NCI-H2196 (cell line): ENCODE measurements at regions not wholly inside any gene's neighbourhood (a gene's known extent, or its start where the extent isn't known, plus 50 kb on each side); places are given as distances from the start of the nearest gene placed in this dataset.
A peak's percentile ranks its signal among the peaks of the same experiment; 100 is the strongest.

Experiments
- DNase-seq: peaks from one replicate; lab custom pipeline; 2025; ENCODE audit not compliant: unreplicated experiment; lab: John Stamatoyannopoulos, UW

GRCh38 chr2:173584676-173585458, 230.2 kb downstream of the CDCA7 start:
- no peak for DNase-seq

GRCh38 chr2:173588931-173589369, 234.3 kb downstream of the CDCA7 start:
- DNase-seq: no peak

GRCh38 chr2:173589604-173590275, 235.1 kb downstream of the CDCA7 start:
- peak; percentile 75 for DNase-seq

DNA sequence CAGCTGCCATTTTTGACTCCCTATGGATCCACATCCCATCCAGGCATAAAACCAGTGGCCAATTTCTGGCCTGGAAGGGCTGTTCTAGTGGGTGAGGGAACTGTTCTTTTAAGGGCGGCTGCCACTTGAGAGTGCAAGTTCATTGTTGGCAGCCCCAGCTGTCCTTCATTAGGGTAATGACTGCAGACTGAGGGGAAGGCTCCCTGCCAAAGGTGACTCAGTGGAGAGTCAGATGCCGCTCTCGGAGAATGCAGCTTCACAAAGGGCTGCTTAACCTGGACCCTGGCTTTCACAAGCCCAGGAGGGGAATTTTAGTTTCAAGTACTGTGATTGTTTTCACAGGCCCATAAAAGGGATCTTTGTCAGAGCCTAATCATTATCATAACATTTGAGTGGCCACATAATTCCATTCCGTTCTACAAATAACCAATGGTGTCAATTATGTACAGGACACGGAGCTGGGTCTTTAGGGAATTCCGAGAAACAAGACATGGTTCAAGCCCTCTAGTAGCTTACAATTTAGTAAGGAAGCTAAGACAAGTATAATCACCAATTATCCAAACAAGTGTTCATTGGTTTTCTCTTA, 235.7 kb downstream of the CDCA7 start:
- peak; percentile 94 for DNase-seq

DNA sequence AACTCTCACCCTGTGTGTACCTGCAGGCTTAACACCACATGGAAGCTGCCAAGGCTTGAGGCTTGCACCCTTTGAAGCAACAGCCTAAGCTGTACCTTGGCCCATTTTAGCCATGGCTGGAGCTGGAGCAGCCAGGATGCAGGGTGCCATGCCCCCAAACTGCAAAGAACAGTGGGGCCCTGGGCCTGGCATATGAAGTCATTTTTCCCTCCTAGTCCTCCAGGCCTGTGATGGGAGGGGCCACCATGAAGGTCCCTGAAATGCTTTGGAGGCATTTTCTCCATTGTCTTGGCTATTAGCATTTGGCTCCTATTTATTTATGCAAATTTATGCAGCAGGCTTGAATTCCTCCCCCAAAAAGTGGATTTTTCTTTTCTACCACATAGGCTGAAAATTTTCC, 238.4 kb downstream of the CDCA7 start:
- DNase-seq: no peak

GRCh38 chr2:173596244-173596643, 241.6 kb downstream of the CDCA7 start:
- no peak for DNase-seq

DNA sequence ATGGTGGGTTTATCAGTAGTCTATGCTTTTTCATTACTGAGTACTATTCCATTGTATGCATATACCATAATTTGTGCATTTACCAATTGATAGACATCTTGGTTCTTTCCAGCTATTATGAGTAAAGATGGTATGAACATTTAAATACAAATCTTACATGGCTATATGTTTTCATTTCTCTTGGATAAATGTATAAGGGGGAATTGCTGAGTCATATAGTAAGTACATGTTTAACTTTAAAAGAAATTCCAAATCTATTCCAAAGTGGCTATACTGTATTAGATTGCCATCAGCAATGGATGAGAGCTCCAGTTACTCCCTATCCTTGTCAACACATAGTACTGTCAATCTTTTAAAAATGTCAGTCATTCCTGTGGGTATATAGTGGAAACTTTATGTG, 243.9 kb downstream of the CDCA7 start:
- no peak for DNase-seq

- DNase-seq: no peak
These were observed 245.2 kb downstream of the CDCA7 start for GRCh38 chr2:173599821-173600359.

DNA sequence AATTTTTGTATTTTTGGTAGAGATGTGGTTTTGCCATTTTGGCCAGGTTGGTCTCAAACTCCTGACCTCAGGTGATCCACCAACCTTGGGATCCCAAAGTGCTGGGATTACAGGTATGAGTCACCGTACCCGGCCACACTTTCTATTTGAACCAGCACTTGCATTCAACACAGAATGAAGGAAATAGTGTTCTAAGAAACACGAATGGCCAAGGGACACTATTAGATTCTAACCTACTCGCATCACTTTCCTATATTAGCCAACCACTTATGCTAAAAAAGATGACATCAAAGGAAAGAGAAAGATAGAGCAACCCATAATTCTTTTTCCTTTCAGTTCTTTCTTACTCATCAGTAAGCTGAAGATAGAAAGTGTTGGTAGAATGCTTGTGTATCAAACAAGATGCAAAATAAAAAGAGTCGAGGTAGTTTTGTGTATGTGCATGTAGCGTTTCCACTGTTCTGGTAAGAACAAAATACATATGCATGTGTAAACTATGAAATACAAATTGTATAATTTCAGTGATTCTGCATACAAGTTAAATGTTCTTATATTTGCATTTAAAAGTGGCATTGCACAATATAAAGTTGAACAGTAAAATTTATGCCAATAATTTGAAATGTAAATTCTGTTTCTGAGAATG, 247.6 kb downstream of the CDCA7 start:
- DNase-seq: no peak

GRCh38 chr2:173605994-173606393, 251.3 kb downstream of the CDCA7 start:
- DNase-seq: no peak

DNA sequence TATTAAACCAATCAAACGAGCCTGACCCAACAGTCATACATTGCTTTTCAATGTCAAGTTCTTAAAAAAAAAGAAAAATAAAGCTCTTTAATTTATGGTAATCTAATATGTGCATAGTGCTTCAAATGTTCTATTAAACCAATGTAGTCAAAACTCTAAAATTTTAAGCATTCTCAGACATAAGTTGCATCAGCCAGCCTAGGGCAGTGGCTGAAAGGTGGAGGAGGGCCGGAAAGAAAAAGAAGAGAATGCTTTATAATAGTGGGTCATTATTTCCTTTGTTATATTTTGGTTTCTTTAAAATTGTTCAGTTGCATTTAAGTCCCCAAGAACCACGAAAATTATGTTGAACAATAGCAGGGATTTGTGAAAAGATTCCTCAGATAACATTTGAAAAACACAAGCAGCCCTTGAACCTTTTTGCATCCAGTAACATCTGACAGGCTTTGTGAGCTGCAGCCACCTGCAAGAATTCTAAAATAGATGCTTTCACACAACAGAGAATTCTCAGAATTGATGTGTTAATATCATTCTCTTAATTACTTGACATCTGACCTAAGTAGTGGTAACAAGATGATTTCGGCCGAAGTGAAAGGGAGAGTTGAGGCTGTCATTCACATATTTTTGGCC, 252.1 kb downstream of the CDCA7 start:
- DNase-seq: no peak

DNA sequence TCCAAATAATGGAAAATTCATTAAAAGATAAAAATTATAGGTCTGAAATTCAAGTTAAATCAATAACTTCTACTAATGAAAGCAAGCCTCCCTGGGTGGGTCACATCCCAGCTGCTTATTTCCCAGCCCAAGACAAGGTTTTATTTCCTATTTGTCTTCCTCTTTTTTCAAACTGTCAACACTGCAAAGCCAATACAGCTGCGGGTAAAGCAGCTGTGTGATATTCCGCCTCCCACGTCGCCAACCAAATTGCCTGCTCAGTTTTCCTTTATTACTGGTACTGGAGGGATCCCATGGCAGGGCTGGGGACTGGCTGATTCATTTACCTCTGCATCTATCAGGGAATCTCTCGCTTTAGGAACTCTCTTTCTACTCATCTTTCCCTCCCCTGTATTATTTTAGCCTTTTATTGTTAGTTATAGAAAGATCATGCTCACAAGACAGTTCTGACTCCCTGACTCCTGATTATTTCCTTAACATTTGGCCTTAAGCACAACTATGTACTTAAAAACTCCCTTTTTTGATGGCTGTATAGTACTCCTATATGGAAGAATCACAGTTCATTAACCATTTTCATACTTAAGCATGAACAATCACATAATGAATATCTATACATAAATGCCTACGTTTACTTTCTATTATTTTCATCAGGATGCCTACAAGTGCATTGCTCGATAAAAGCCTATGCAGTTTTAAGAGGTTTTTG, 253.1 kb downstream of the CDCA7 start:
- DNase-seq: no peak

DNA sequence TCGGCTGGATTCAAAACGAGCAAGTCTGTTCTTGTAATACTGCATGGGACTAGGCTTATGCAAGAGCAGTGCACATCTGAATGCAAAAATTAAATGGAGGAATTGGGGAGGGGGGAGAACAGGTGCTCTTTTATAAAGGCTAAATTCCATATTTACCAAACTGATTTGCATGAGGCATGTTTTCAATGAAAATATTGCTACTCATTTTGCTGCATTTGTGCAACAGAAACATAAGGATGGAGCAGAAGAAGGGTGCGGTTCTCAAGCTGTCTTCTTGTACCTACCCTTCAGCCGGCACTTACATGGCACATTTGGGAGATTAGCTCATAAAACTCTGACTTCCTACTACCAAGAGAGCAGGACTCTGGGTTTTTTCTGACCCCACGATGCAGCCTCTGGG, 256.4 kb downstream of the CDCA7 start:
- DNase-seq: no peak

- no peak for DNase-seq
These were observed 257.7 kb downstream of the CDCA7 start for GRCh38 chr2:173612354-173612753.

DNA sequence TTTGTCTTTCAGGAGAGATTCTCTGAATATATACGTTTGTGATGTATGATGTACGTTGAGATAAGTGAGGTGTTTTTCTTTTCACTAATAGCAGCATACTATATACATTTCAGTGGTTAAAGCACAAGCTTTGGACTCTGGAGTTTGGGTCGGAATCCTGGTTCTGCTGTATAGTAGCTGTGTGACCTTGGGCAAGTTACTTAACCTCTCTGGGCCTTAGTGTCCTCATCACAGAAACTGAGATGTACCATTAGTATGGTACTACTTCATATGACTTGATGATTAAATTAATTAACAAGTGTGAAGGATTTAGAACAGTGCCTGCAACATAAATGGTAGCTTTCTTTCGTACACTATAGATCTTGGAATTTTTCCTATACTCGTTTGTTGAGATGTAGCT, 258.7 kb downstream of the CDCA7 start:
- no peak for DNase-seq

GRCh38 chr2:173614265-173614930, 259.7 kb downstream of the CDCA7 start:
- DNase-seq: no peak

DNA sequence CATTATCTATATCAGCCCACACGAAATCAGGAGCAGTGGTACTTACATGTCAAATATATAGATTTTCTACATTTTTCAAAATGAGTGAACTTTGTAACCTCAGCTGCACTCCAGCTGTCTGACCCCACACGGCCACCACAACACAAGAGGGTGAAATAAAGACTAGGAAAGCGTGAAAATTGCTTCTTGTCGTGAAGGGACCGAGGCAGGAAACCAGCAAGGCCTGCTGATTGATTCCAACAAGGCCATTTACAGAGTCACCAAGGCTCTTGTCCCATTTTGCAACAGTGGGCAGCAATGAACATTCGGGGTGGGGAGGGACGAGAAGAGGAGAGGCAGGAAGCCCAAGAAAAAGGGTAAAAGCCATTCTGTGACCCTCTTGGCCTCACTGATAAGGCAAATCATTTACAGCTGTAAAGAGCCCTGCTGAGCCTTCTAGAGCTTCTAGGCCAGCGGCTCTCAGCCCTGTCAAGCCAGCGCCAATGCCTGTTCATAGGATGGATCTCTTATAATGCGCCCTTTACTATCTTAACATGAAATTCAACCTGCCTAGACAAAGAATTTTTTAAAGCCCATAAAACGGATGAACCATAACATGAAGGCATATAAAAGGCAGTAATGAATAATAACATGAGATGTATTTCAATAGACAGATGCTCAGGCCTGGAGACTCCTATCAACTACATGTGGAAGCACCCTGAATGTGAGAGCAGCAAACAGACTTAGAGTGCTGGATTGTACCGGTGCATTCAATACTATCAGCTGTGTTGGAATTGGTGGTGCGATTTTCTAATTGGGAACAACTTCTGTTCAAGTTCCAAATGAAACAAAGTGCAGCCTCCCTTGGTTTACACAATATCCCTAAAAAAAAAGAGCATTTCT, 269.0 kb downstream of the CDCA7 start:
- DNase-seq: no peak

DNA sequence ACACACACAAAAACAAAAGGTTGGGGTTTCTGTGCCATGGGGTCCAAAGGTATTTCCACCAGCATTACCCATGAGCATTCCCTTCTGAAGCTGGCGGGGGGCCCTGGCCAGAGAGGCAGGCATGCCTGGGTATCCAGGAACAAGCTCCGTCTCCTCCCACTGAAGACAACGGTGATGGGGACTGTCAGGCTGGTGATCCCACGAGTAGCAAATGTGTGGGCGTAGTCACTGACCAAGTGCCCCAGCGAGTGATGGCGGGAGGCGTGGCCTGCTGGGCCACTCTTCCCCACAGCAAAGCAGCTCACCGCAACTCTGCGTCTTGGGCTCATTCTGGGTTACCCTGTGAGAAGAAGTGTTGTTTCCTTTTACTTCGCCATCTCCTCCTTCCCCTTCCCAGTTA, 270.6 kb downstream of the CDCA7 start:
- no peak for DNase-seq

DNA sequence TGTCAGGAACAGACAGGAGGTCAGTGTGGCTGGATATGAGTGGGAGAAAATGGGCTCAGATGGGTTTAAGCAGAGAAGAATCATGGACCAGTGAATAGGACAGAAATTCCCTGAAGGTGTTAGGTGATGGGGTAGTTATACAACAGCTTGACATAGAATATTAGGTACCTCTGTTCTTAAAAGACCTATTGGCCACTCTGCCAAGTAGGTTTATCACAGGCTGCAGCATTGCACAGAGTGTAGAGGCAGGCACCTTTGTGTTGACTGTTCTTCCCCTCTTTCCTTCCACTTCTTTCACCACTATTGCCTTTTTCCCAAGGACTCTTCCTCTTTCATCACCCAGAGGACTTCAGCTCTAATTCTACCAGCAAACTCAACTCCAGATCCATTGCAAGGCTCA, 274.4 kb downstream of the CDCA7 start:
- DNase-seq: no peak
